ENCODE measurements at regions not wholly inside any gene's neighbourhood (a gene's known extent, or its start where the extent isn't known, plus 50 kb on each side); places are given as distances from the start of the nearest gene placed in this dataset.
"Not testable (repeated sequence)": the region's sequence is repeated elsewhere in the genome, so short reads cannot be mapped to it uniquely, and the experiment has no call there.

DNA sequence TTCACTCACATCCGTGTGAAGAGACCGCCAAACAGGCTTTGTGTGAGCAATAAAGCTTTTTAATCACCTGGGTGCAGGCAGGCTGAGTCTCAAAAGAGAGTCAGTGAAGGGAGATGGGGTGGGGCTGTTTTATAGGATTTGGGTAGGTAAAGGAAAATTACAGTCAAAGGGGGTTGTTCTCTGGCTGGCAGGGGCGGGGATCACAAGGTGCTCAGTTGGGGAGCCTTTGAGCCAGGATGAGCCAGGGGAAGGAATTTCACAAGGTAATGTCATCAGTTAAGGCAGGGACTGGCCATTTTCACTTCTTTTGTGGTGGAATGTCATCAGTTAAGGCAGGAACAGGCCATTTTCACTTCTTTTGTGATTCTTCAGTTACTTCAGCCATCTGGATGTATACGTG, 210.3 kb upstream of the ELL2 start:
- DNase-seq (ENCODE audit: low read depth), result not testable (repeated sequence)

DNA sequence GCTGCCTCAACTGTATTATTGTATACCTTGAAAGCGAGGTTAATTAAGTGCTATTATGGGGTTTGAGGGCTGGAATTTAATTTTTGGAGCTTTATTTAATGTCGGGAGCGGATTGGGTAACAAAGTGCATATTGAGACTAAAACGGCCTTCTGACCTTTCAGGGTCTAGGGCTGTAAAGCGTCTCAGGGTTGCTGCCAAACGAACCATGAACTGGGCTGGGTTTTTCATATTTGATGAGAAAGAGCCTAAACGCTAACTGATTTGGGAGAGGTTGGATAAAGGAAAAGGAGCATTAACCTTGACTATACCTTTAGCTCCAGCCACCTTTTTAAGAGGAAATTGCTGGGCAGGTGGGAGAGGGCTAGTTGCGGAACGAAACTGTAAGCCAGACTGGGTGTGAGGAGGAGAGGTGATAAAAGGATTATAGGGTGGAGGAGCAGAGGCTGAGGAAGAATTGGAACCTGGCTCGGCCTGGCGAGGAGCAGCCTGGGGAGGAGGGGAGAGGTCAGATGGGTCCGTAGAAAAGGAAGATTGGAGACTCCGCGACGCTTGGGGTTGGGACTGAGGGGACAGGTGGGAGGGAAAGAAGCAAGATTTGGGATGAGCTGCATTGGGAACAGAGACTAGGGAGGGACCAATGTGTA, 209.0 kb upstream of the ELL2 start:
- DNase-seq (ENCODE audit: low read depth), result not testable (repeated sequence)

DNA sequence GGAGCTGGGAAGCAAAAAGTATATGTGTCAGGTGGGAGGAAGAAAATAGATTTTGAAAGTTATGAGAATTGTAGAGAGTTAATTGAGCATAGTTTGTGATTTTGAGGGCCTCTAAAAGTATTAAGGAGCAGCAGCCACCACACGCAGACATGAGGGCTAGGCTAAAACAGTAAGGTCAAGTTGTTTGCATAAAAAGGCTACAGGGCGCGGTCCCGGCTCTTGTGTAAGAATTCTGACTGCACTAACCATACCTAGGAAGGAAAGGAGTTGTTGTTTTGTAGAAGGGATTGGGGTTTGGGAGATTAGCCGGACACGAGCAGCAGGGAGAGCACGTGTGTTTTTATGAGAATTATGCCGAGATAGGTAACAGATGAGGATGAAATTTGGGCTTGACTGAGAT, 207.2 kb upstream of the ELL2 start:
- DNase-seq (ENCODE audit: low read depth), result not testable (repeated sequence)

DNA sequence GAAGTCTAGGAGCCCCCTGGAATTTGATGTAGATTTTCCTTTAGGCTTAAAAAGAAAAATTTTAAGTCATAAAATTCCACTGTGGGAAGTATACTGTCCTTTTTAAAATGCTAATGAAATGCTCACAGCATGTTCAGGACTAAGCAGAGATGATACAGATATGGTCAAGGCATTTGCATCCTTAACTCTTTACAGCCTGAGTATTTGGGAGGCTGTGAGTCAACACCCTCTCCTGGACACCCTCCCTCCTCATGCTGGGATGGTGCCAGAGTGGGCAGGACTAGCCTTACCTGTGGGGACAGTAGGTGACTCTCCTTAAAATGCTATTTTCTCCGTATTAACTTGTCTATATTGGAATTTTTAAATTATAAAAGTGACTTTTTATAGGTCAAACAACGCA, 197.4 kb upstream of the ELL2 start:
- no peak for DNase-seq (ENCODE audit: low read depth)

DNA sequence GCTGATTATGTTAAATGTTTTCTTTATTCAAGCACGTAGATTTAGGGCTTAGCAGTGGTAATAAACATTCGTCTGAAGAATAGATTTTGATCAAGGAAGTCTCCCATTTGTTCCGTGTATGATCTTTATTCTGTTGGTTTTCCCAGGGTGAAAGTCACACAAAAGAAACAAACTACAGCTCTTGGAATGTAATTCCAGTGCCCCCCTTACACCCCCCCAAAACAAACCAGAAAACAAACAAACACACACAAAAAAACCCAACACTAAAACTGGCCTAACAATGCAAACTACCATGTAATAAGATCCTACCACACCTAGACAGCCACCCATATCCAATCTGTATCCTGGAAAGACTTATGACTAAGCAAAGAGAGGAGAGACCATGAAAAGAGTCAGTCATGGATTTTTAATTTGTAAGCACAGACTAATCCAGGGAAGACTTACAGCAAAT, 196.2 kb upstream of the ELL2 start:
- no peak for DNase-seq (ENCODE audit: low read depth)

DNA sequence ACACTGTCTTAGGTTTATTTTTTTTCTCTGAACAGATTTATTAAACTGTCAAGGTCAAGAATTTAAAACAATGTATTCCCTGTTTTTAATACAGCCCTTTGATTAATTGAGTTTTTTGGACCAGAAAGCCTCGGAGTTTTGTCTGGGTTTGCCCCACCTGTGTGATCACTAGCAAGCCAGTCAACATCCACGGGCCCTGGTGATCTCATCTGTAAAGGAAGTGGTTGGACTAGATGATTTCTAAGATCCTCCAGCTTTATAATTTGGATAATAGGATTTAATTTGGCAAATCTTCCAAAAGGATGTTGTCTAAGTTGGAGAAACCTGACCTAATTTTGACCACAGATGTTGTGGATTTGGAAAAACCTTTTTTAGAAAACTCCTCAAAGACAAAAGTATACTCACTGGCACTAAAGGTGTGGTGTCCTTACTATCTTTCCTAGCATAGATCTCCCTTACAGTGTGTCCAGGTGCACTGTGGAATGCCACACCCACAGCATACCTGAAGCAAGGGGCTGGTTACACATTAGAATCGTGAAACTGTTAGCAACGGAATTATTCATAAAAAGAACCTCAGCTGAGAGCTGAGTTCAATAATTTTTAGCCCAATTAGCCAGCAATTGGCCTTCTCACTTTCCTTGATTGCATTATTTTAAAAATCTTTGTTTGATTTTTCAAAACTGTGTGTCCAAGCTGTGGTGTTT, 195.6 kb upstream of the ELL2 start:
- no peak for DNase-seq (ENCODE audit: low read depth)

DNA sequence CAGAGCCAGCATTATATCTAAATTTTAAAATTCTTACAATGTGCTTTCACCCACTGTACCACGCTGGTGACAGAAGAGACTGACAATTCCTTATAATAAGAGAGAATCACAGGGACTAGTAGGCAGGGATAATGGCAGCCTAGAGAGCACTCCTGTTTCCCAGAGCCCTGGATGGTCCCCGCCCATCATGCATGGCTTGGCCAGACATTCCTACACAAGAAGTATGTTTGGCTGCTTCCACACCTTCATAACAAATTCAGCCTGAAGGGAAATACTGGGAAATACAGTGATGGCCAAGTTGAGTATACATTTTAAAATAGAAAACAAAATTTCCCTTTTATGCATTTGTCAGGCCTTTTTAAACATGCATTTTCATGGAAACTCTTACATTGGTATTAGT, 193.5 kb upstream of the ELL2 start:
- DNase-seq (ENCODE audit: low read depth), result no peak

DNA sequence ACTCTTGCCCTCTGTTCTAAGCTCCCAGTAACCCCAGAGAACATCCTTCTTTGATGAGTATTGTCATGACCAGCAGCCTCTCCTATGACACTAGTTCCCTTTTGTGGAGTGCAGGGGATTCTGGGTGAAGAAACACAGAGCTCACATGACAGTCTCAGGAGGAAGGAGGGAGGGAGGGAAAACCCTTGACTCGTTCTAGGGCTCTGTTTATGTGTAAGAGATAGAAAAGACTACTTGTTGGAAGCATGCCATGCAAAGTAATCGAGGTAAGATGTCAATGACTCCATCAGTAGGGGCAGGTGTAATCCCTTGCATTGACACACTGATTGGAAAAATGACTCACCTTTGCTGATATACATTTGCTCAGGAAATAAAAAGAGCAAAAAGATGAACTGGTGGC, 190.2 kb upstream of the ELL2 start:
- peak; percentile 13 for DNase-seq (ENCODE audit: low read depth)

DNA sequence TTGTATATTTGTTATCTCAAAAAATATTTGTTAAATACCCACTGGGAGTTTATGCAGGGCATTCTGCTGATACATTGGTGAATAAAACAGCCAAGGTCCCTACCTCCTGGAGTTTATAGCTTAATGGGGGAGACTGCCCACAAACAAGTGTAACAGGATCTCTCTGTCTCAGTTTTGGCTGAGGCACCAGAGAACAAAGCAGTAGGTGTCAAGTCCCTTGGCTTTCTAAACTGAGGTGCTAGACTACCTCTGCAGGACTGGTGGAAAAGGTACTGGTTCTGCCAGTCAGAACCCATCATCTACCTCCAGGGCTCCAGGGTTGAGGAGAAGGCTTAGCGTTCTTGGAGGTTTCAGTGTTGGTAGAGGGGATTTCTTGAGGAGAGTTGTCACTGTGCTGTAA, 188.4 kb upstream of the ELL2 start:
- no peak for DNase-seq (ENCODE audit: low read depth)

DNA sequence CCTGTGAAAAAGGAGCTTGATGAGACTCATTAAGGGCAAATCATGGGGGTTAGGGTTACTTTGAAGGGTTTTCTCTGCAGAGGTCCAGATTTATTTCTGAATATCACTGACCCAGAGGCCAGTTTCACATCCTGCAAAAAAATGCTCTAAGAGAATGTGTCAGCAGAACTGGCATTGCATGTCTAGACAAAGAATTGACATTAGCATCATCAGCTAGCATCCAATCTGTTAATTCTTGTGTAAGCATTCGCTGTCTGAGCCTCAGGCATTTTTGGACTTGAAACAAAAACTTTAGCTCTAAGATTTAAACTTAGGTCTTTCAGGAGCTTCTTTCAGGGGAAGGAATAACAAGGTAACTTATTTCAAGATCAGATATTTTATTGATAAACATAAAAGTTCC, 187.9 kb upstream of the ELL2 start:
- DNase-seq (ENCODE audit: low read depth), result no peak

DNA sequence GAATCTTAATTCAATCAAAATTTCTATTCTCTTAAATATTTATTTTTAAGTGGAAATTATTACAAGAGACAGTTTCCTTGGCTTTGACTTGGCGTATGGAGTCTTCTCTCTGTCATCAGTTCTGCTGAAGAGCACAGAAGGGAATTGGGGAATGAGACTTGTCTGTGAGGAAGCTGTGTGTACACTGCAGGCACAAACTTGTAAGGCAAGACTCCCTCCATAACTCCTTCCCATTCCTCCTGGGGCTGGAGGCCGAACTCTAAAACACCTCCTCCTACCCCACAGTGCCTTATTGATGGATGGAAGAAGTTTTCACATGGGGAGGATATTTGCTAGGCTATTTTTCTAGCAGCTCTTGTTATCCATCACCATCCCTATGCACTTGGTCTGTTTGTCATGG, 187.4 kb upstream of the ELL2 start:
- no peak for DNase-seq (ENCODE audit: low read depth)

DNA sequence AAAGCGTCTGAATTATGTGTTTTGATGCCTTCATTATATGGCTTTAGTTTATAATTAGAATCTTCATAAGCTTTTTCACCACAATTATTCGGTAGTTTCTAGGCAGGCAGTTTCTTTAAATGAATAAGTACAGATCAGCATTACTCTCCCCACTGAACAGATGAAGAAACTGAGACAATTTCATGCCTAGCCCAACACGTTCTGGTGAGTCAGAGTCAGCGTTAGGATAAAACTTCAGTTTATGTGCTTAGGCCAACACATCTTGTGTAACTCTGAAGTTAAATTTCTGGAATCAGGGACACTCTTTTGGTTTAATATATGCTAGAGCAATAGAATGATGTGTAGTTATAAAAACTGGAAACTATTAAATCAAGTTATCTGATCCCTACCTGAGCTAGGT, 186.7 kb upstream of the ELL2 start:
- no peak for DNase-seq (ENCODE audit: low read depth)

DNA sequence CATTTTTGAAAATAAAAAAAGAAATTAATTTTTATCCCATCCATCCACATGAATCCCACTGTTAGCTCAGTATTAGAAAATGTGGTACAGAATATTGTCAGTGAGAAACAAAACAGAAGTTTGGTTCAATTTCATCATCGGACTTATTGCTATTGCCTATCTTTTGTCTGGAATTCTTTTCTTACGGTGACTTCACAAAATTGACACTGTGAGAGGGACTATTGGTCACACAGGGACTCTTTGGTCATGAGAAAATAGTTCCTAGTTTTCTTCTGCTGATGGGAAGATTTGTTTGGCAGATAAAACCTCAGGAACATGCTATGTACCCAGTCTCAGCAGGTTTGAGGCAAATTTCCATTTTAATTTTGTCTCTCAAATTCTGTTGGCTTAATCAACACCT, 186.2 kb upstream of the ELL2 start:
- no peak for DNase-seq (ENCODE audit: low read depth)

DNA sequence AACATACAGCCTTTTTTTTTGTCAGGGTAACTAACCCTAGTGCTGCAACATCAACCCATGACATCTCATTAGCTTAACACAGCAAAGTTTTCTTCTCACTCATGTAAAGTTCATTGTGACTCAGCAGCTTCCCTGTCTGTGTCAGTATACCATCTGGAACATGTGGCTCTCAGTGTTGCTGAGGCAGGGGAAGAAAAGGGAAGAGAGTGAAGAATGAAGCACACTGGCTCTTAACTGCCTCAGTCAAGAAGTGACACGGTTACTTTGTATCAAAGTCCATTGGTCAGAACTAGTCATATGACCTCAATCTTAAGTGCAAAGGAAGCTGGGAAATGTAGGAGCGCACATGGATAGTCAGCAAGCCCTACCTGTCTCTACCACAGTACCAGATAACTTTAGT, 185.0 kb upstream of the ELL2 start:
- DNase-seq (ENCODE audit: low read depth), result peak; percentile 74

DNA sequence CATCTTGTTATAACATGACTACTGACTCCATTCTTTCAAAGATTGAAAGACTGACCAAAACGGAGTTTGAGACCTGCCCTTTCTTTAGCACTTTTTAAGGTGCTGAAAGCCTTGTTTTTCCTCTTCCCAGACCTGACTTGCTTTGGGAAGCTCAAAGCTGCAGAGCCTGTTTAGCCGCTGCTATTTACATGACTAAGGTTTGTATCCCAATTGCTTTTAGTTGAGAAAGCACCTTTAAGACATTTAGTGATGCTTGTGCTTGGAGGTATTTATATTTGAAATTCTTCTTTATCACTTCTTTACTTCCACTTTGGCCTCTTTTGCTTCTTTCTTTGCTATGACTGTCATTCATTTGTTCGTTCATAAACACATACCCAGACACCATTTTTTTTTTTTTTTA, 182.6 kb upstream of the ELL2 start:
- DNase-seq (ENCODE audit: low read depth), result no peak

DNA sequence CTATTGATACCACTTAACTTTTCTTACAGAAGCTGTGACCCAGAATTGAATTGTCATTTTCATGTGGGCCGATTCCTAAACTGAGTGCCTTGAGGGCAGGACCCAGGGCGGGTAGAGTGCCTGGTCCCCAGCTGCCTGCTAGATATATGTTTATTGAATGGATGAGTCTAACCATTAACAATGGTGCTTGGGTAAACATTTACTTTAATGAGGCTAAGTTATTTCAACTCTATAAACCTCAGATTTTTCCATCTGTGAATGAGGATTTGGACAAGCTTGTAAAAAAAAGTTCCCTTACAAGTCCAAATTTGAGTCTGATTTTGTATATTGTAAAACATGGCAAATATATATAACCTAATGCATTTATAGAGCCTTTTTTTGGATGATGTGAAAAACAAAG, 181.8 kb upstream of the ELL2 start:
- no peak for DNase-seq (ENCODE audit: low read depth)

DNA sequence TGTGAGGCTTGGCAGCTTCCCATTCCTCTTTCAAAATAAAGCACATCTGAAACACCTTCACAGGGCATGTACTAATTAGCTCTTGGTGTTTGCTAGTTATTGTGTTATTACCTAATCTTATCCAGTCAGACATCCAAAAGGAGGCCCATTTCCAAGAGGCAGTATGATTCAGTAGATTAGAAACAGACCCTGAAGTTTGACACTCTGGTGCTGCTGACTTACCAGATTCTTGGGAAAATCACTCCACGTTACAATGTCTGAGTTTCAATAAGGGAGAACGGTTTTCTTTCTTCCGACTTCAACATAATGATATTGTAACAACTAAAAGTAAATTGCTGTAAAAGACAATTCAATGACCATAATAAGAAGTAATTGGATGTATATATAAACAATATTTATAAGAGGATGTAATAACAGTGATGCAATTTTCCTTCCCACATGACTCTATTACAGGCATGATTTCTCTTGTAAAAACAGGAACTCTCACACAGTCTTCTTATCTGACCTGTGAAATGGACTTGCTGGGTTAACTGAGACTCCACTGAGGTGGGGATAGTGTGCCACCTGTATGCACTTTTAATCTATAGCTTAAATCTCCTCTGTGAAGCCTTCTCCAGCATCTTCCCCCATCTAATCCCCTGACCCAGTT, 181.3 kb upstream of the ELL2 start:
- peak; percentile 66 for DNase-seq (ENCODE audit: low read depth)

DNA sequence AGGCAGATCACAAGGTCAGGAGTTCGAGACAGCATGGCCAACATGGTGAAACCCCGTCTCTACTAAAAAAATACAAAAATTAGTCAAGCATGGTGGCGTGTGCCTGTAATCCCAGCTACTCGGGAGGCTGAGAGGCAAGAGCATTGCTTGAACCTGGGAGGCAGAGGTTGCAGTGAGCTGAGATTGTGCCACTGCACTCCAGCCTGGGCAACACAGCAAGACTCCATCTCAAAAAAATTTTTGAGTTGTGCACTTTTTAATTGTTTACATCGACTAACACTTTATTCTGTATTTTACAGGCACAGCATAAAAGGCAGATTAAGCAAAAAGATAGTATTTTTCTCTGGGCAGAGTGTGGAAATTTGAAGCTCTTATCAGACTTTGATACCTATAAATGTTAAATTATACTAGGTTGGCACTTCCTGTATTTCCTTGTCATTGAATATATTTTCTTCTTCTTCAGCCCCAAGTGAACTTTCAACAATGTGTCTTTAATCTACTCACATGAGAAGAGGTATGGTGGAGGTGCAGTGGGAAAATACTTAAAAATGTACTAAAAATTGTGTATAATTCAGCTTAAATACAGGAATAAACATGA, 180.6 kb upstream of the ELL2 start:
- no peak for DNase-seq (ENCODE audit: low read depth)

DNA sequence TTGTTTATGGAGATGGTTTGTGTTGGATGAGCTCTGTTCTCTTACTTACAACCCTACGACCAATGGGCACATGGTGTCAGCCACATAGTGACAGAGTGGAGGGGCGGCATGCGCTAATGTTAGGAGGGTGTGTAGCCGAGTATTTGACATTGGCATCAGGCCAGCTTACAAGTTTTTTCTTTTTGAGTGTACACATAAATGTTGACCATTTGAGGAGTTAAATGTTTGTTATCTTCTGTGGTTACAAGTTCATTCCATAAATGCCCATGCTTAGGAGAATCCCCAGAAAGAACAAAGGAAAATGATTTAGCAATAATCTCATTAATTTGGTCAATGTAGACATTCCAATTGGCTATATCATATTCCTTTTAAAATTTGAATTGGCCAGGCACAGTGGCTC, 180.1 kb upstream of the ELL2 start:
- DNase-seq (ENCODE audit: low read depth), result peak; percentile 80

DNA sequence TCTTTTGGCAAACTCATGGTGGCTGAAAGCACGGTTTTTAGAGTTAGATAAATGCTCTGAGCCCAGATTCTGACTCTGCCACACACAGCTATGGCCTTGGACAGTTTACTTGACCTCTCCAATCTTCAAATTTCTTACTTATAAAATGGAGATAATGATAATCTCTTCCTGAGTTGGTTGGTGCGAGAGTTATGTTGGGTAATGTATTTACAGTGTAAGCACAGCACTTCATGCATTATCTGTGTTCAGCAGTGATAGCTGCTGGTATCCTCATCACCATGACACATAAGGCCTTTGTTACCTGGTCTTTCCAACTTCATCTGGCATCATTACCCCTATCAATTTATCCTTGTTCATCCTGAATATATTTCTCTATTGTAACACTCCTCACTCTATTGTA, 178.8 kb upstream of the ELL2 start:
- DNase-seq (ENCODE audit: low read depth), result no peak

DNA sequence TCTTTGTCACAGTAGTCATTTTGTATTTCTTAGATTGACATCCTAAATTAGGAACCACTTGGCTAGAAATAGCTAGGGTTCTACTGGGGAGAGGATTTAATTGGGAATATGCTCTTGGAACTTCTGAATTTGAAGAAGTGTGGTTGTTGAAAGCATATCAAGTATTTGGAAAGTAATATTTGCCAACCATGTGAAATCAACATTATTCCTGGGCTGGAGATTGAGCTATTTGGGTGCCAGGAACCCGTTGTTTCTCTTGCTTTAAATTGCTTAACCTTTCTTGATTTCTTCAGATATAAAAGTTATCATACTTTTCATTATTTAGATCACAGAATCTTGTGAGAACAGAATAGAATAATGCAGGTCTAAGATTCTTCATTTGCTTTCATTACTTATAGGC, 178.4 kb upstream of the ELL2 start:
- no peak for DNase-seq (ENCODE audit: low read depth)

DNA sequence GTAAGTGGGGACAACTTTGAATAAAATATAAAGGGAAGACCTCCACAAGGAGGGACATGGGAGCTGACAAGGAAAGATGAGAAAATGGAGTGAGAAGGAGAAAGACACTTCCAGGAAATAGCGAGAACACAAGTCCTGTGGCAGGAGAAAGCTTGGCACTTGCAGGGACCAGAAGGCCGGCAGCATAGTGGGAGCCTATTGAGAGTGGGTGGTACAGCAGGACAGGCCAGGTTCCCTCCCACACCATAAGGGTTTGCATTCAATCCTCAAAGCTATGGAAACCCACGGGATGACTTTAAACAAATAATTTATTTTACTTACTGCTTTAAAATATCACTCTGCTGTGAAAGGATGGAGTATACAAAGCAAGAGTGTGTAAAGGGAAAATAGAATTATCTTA, 173.2 kb upstream of the ELL2 start:
- DNase-seq (ENCODE audit: low read depth), result no peak
